ENCODE measurements at regions not wholly inside any gene's neighbourhood (a gene's known extent, or its start where the extent isn't known, plus 50 kb on each side); places are given as distances from the start of the nearest gene placed in this dataset.

DNA sequence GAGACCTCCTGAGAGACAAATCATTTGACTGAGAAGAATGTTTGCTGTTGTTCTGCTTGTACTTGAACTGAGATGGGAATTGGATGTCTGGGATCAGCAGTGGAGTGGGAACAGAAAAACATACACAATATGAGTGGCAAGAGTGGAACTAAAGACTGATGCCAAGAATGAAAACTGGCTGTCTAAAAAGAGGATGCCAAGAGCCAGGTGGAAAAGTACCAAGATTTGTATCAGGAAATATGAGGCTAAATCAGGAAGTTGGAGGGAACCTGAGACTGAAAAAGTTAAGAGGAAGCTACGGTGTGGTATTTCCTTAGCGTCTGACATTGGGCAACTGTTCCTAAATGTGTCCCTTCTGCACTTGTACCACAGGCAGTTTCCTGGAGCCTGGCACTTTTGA, 440.9 kb upstream of the CELF4 start:
- no peak for DNase-seq

DNA sequence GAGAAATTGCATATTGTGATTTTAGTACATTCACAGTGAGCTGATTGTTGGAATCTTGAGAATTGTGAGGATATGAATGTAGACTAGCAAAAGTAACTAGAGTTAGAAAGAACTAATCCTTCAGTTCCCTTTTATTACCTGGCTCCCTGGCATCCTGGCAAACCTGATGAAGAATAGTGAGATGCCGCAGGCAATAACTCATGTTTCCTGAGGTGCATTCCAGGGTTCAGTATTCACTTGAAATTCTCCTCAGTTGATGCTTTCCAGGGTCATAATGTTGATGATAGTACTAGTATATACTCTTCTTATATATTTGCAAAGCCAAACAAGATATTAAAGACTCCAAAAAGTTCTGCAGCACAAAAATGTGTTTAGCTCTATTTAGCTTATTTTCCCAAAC, 432.1 kb upstream of the CELF4 start:
- no peak for DNase-seq

DNA sequence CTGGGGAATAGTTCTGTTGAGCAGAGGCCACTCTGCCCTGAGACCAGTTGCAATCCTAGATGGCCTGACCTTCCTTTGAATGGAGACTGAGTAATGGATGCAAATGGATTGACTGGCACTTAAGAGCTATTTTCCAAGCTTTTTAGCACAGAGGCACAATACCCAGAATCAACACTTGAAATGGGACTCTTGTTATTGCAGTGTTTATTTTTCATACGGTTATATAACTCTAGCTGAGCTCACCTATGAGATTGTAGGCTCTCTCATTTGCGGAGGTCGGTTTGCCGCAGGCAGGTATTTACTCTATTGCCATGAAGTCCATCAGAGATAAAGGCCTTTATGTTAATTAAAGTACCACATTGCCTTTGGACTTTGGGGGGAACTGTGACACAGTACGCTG, 422.3 kb upstream of the CELF4 start:
- no peak for DNase-seq

- no peak for DNase-seq
Measured at GRCh38 chr18:37986665-37987064, 421.1 kb upstream of the CELF4 start.

DNA sequence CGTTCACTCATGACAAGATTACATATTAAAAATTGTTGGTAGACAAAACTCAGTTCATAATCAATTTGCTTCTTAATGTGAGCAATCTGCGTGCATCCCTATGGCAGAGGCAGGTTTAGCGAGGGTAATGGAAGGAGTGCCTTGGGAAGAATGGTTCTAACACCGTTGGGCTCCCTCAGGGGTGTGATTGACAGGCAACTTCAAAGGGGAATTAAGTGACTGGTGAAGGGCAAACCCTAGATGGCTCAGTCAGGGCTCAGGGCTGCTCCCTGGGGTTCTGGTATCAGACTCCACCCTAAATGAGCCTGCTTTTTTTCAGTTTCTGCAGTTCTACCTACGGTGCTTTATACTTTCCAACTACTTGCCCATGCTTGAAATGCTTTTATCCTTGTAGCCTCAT, 419.5 kb upstream of the CELF4 start:
- no peak for DNase-seq

DNA sequence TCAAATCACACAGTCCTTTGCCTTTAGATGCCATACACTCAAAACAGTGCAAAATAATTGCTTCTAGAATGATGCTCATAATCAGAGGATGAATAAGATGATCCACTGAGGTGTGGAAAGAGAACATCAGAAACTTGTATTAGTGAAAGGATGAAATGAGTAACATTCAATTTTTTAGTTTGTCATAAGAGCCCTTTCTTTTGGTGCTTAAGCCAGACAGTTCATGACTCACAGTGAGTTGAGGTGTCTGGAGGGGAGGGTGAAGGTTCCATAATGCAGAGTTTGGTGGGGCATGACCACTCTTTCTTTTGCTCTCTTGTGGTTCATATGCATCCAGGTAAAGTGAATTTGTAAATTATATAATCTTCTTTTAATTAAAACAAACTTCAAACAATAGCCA, 415.0 kb upstream of the CELF4 start:
- DNase-seq, result no peak

- no peak for DNase-seq
Measured at GRCh38 chr18:37975446-37975845, 409.8 kb upstream of the CELF4 start.

DNA sequence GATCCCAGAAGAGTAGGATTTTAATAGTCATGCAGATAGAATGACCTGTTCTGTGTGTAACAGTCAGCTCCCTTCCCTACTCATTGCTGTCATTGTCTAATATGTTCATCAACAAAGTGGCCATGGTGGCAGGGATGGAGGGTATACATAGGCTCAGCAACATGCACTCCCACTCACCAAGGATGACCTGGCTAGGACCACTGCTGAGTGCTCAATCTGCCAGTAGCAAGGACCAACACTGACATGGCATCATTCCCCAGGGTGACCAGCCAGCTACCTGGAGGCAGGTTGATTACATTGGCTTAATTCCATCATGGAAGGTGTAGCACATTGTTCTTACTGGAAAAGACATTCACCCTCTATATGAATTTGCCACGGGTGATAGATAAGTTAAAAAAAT, 401.7 kb upstream of the CELF4 start:
- DNase-seq, result no peak

DNA sequence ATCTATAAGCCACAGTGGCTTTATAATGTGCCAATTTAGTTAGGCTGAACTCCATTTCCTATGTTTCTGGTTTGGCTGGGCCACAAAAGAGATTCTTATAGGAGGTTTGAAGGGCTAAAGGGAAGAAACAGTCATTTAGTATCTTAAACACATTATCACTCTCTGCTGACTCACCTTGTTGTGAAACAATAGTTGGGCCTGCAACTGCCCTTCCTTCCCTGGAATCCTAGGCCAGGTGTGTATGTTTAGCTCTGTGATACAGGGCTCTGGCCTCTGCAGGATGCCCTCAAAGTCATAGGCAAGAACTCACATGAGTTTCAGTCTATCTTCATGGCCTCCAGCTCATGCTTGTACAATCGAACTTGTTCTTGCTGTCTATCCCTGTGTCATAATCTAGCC, 400.0 kb upstream of the CELF4 start:
- no peak for DNase-seq

DNA sequence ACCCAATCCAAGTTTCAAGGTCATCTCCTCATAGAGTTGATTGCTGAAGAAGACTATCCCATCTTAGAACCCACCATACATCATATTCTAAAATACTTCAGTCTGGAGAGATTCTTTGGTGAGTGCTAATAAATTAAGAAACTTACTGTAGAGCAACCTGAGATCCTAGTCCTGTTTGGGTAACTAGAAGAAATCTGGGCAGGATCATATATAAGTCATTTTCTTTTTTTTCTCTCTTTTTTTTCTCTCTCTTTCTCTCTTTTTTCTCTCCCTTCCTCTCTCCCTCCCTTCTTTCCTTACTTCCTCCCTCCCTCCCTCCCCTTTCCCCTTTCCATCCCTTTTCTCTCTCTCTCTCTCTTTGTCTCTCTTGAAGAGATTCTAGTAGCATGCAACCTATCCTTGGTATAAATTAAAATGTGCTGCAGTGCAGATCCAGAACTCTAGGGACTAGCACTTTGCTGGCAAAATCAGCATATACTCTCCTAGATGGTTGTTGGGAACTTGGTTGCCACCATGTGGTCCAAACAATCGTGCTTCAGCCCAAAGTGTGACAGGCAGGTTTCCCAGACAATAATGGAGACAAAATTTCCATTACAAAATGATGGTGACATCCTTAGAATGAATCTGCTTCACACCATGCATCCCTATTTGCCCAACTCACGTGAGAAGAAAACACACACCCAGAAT, 399.4 kb upstream of the CELF4 start:
- no peak for DNase-seq

GRCh38 chr18:37963837-37964236, 398.2 kb upstream of the CELF4 start:
- no peak for DNase-seq

DNA sequence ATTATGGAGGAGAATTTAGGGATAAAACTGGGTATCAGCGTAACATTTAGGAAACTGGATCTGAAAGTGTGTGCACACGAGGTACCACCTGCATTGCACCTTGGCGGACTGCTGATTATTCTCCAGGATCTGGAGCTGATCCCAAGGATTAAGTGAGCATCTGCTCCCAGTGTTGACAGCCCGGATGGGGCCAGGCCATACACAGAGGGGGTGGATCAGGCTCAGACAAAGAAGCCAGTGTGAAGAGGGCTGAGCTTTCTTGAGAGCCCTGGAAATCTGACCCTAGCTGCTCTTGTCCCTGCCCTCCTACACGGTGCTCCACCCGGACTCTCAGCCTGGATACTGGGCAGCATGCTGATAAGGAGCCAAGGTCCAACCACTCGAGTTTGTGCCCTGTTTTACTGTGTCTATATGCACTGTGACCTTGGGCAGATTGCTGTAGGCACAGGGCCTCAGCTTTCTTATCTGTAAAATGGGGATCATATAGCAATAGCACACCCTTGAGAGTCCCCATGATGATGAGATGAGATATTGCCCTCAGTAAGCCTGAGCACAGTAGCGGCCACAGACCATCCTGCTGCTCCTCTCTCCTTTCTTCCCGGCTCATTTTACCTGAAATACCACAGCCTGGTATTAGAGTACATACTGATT, 396.8 kb upstream of the CELF4 start:
- no peak for DNase-seq

DNA sequence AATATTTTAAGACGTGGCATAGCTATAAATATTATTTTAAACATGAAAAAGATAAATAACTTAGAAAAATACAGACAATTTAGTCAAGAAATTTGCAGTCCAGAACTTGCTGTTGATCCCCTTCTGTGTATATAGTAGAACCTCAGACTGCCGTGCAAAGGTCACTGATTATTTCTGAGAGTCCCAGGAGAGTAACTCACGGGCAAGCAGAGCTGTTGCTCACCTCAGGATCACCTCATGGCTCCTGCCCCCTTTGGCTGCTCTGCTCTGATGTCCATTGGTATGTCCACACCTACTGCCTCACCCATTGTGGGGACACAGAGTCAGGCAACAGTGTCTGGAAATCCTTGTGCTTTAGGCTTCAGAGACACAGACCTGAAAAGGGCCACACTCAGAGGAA, 392.9 kb upstream of the CELF4 start:
- DNase-seq, result no peak

DNA sequence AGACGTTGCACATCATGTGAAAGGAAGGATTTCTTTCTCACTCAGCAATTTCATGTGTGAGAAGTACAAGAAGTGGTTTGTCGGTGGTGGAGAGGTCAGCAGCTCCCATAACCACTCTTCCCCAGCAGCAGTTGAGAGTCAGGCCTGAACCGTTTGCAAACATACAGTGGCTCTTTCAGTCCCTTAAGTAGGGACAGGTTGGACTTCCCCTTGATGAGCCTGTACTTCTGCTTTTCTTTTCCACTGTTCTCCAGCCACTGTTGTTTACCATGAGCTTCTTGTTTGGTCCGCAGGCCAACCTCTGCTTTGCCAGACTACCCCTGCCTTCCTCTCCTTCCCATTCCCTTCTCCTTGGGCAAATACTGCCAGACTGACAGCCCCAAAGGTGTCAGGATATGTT, 391.3 kb upstream of the CELF4 start:
- DNase-seq, result no peak

- no peak for DNase-seq
Measured at GRCh38 chr18:37956020-37956419, 390.4 kb upstream of the CELF4 start.

DNA sequence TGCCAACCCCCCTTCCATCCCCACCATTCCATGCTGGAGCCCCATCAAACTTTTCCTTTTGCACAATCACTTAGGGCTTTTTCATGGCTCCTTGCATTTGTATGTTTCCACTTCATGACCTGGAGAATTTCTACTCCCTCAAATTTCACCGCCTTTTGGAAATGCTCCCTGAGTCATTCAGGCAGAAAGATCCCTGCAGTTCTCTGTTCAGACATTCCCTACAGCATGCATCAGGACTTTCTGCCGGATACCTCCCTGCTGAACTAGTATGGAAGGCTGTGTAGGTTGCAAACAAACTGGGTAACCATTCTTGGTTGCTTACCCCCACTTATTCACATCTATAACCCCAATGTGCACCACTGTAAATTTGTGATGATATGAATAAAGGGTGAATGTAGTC, 389.6 kb upstream of the CELF4 start:
- DNase-seq, result no peak

GRCh38 chr18:37953876-37954275, 388.3 kb upstream of the CELF4 start:
- no peak for DNase-seq

DNA sequence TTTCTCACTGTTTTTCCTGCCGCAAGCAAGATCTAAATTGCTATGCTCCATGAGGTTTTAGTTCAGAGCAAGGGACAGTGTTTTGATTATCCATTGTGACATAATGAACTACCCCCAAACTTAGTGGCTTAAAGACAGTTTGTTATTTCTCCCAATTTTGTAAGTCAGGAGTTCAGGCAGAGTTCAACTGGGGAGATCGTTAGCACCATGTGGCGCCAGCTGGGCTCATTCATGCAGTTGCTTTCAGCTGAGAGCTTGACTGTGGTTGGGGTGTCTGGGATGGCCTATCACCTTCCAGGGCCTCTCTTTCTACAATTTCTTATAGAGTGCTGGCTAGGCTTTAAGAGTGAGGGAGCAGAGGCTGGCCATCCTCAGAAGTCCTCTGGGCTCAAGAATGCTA, 382.9 kb upstream of the CELF4 start:
- DNase-seq, result no peak

DNA sequence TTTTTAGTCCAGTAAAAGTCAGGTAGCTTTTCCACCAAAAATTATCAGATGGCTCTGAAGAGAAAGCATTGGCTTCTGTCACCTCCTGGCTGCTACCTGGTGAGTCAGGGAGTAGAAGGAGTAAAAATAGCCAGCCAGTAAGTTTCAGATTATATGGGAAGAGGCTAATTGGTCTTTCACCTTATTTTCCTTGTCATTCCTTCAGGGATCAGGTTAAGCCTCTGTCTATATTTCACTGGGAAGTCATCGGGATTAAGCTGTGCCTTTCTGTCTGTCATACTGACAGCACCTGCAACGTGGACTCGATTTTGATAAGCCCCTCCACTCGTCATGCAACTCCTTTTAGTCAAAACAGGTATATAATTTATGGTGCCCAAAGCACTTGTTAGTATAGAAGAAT, 380.7 kb upstream of the CELF4 start:
- DNase-seq, result no peak

- no peak for DNase-seq
Measured at GRCh38 chr18:37944700-37945270, 379.2 kb upstream of the CELF4 start.

DNA sequence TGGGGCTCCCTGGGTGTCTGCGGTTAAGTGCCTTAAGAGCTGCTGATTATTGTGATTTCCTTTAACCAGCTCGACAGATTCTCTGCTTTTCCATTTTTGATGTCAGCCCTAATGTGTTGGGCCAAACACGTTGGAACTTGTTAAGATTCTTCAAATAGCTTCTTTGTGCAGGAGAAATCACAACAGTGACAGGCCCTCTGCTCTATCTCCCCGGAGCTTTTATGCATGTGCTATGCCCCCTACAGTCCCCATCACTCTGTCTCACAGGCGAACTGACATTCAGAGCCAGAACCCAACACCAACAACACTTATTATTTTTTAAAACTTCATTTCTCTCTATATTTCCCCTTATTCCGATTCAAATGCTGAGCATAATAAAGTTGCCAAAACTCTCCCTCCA, 371.7 kb upstream of the CELF4 start:
- no peak for DNase-seq

DNA sequence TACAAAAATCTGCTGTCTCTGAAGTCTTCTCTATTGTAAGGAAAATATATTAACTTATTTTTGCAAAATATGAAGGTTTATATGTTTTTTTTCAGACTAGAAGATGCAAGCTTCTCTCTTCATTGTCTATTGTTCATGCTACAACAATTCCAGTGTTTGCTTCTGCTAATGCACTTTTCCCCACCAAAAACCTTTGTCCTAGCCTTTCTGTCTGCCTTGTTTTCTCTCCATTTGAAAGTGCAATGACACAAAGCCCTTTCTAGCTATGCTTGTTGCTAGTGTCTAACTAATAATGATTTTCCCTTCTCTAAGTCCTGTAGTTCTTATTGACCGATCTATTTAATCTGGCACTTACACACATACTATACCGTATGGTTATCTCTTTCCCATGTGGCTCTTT, 369.5 kb upstream of the CELF4 start:
- no peak for DNase-seq

GRCh38 chr18:37930640-37931039, 365.0 kb upstream of the CELF4 start:
- no peak for DNase-seq

- DNase-seq, result no peak
Measured at GRCh38 chr18:37922162-37922561, 356.6 kb upstream of the CELF4 start.

GRCh38 chr18:37920865-37921264, 355.3 kb upstream of the CELF4 start:
- DNase-seq, result no peak
